ENCODE measurements at regions not wholly inside any gene's neighbourhood (a gene's known extent, or its start where the extent isn't known, plus 50 kb on each side); places are given as distances from the start of the nearest gene placed in this dataset.

GRCh38 chr12:130216031-130216430 lies 53.8 kb downstream of the FZD10 start:
- intact Hi-C loops (cut with DNase I) = no loop called here
- no peak for DNase-seq

GRCh38 chr12:130218682-130219081 lies 56.4 kb downstream of the FZD10 start:
- no peak for DNase-seq
- intact Hi-C loops (cut with DNase I) = no loop called here

- intact Hi-C loops (cut with DNase I) = no loop called here
- DNase-seq = no peak
Measured at GRCh38 chr12:130219929-130220705, 57.9 kb downstream of the FZD10 start.

- DNase-seq = no peak
- intact Hi-C loops (cut with DNase I) = no loop called here
Measured at GRCh38 chr12:130220706-130221100, 58.4 kb downstream of the FZD10 start.

GRCh38 chr12:130222519-130223218 lies 60.4 kb downstream of the FZD10 start:
- DNase-seq = peak in 1 of 42 donors; percentile 43
- intact Hi-C loops (cut with DNase I) = no loop called here

- intact Hi-C loops (cut with DNase I) = no loop called here
- no peak for DNase-seq
Measured at GRCh38 chr12:130223767-130224244, 61.5 kb downstream of the FZD10 start.

GRCh38 chr12:130224613-130225012 lies 62.3 kb downstream of the FZD10 start:
- intact Hi-C loops (cut with DNase I) = no loop called here
- DNase-seq = no peak

GRCh38 chr12:130225347-130225746 lies 63.1 kb downstream of the FZD10 start:
- intact Hi-C loops (cut with DNase I) = no loop called here
- DNase-seq = no peak

- intact Hi-C loops (cut with DNase I) = no loop called here
- no peak for DNase-seq
Measured at GRCh38 chr12:130226126-130226525, 63.9 kb downstream of the FZD10 start.

GRCh38 chr12:130226771-130227170 lies 64.5 kb downstream of the FZD10 start:
- intact Hi-C loops (cut with DNase I) = no loop called here
- no peak for DNase-seq

- DNase-seq = peak in 12 of 42 donors; percentile 7 to 46 (median 24)
- intact Hi-C loops (cut with DNase I) = no loop called here
Measured at GRCh38 chr12:130227641-130228040, 65.4 kb downstream of the FZD10 start.

- no peak for DNase-seq
Measured at GRCh38 chr12:130236446-130236845, 74.2 kb downstream of the FZD10 start.

GRCh38 chr12:130240831-130241590 lies 78.7 kb downstream of the FZD10 start:
- DNase-seq = peak in 1 of 42 donors; percentile 4
- intact Hi-C loops (cut with DNase I) = no loop called here

More at GRCh38 chr12:130236446-130236845, 74.2 kb downstream of the FZD10 start:
- intact Hi-C loops (cut with DNase I) = no loop called here

- intact Hi-C loops (cut with DNase I) = no loop called here
- no peak for DNase-seq
Measured at GRCh38 chr12:130242506-130242905, 80.2 kb downstream of the FZD10 start.

- no peak for DNase-seq
- intact Hi-C loops (cut with DNase I) = no loop called here
Measured at GRCh38 chr12:130245251-130245650, 83.0 kb downstream of the FZD10 start.

- intact Hi-C loops (cut with DNase I) = no loop called here
- DNase-seq = no peak
Measured at GRCh38 chr12:130246560-130246959, 84.3 kb downstream of the FZD10 start.

GRCh38 chr12:130247634-130248237 lies 85.5 kb downstream of the FZD10 start:
- intact Hi-C loops (cut with DNase I) = no loop called here
- no peak for DNase-seq

GRCh38 chr12:130249376-130249775 lies 87.1 kb downstream of the FZD10 start:
- intact Hi-C loops (cut with DNase I) = no loop called here
- DNase-seq = no peak

GRCh38 chr12:130251236-130251780 lies 86.4 kb upstream of the PIWIL1 start:
- intact Hi-C loops (cut with DNase I) = no loop called here
- no peak for DNase-seq

All from head of caudate nucleus (tissue), 42 donors.